Pancreas (tissue), 10 donors: ENCODE measurements at regions not wholly inside any gene's neighbourhood (a gene's known extent, or its start where the extent isn't known, plus 50 kb on each side); places are given as distances from the start of the nearest gene placed in this dataset.

Experiments
- ATAC-seq, 4 donors: fragments of 200-7000 bp; cut with Tn5 transposase; one replicate each; pipeline versions ENCODE4 v1.8.0 to v1.9.1; 2020; ENCODE audit warnings: mild to moderate bottlenecking in 4 of 4, moderate library complexity in 4 of 4
- DNase-seq, 6 donors: peaks; one replicate each; pipeline ENCODE4 v3.0.0-alpha.2; 2020
- FAIRE-seq: peaks from 2 replicates; lab custom pipeline; 2012; peaks lifted over from hg19 to GRCh38; lab: Jason Lieb, UNC
- H3K27ac ChIP-seq, 4 donors: fragments of 200-600 bp; sonication (generic); 1 replicate in 3 of 4; 2 replicates in 1 of 4; pipeline versions ENCODE4 v1.5.0 to v1.8.0; 2020
- H3K27me3 ChIP-seq, 4 donors: fragments of 200-600 bp; one replicate each; pipeline ENCODE4 v1.8.0; 2021
- H3K36me3 ChIP-seq, 3 donors: fragments of 200-600 bp; sonication (generic) in 1 of 3; one replicate each; pipeline versions ENCODE4 v1.5.0 to v1.8.0; 2020 to 2021
- H3K4me1 ChIP-seq, 3 donors: fragments of 200-600 bp; one replicate each; pipeline ENCODE4 v1.8.0; 2021
- H3K4me3 ChIP-seq, 4 donors: fragments of 200-600 bp; sonication (generic) in 2 of 4; one replicate each; pipeline versions ENCODE4 v1.5.0 to v1.8.0; 2020 to 2021
- H3K9me3 ChIP-seq, 4 donors: fragments of 200-600 bp; one replicate each; pipeline ENCODE4 v1.8.0; 2021
- CTCF ChIP-seq, 4 donors: fragments of 200-600 bp; sonication (generic) in 3 of 4; IDR thresholded peaks; one replicate each; pipeline versions ENCODE4 v1.5.0 to v1.8.0; 2021; ENCODE audit warnings: antibody characterized with exemption in 4 of 4
- WGBS, 2 donors: extraction: QIAGEN DNeasy Blood & Tissue Kit; methylation state at CpG; one replicate each; pipeline ENCODE4 v1.1.7; 2013; 5-methylcytosine and 5-hydroxymethylcytosine counted together
- intact Hi-C, 3 donors: fragments of 100-400 bp; cut with DNase I; formaldehyde crosslinking; loops; one replicate each; pipeline versions ENCODE4 v1.11.1 to v1.14.2; 2022
- donor health status: healthy with polysubstance abuse.
- donor health status: DM: no; HTN: no; CAD: no; lungs with moderate emphysema.
- donor health status: DM: no; HTN: no; CAD: no.
- donor health status: control.
- donor health status: control.
- donor health status: Bipolar disorder and iron deficiency.
- donor health status: DM: yes; HTN: yes; CAD: no.
- donor health status: DM: no; HTN: no; CAD: no.
- donor health status: DM: no; HTN: no; CAD: no.
- donor health status: DM: yes; HTN: yes; CAD: no.

- no peak for ATAC-seq
- FAIRE-seq: no peak
- intact Hi-C loops: no loop called here
- no peaks in the 10 kb centered on the region for H3K9me3 ChIP-seq
- no peaks in the 10 kb centered on the region for H3K4me1 ChIP-seq
- no peaks in the 10 kb centered on the region for H3K36me3 ChIP-seq
- H3K27ac ChIP-seq: no peak overlapping the region
- DNase-seq: no peak
- H3K27me3 ChIP-seq: no peaks in the 10 kb centered on the region
- 67 to 68% methylated on average over 2 of the region's 2 CpGs for WGBS, 2 donors
- H3K4me3 ChIP-seq: no peak overlapping the region
- no peak for TF ChIP-seq CTCF (IDR thresholded peaks at IDR 0.05)
These were observed 54.9 kb downstream of the DIO3 start for GRCh38 chr14:101616202-101616601.

GRCh38 chr14:101619484-101619883, 58.2 kb downstream of the DIO3 start:
- Histone ChIP-seq H3K4me1 (no peaks in the 10 kb centered on the region), H3K27me3 (no peaks in the 10 kb centered on the region), H3K27ac (no peak overlapping the region), H3K9me3 (no peaks in the 10 kb centered on the region), H3K4me3 (no peak overlapping the region), H3K36me3 (no peaks in the 10 kb centered on the region)
- no peak for TF ChIP-seq CTCF (IDR thresholded peaks at IDR 0.05)
- ATAC-seq (no peak), DNase-seq (peak in 1 of 6 donors; percentile 33), FAIRE-seq (no peak)
- intact Hi-C loops: no loop called here
- WGBS, 2 donors: 83 to 87% methylated on average over 8 of the region's 8 CpGs

GRCh38 chr14:101620031-101620788, 58.9 kb downstream of the DIO3 start:
- Histone ChIP-seq H3K4me1 (no peaks in the 10 kb centered on the region), H3K4me3 (no peak overlapping the region), H3K27me3 (no peaks in the 10 kb centered on the region), H3K36me3 (no peaks in the 10 kb centered on the region), H3K27ac (no peak overlapping the region), H3K9me3 (no peaks in the 10 kb centered on the region)
- ATAC-seq (no peak), FAIRE-seq (no peak), DNase-seq (peak in 2 of 6 donors; percentile 42 to 49)
- intact Hi-C loops: loop anchor here in 2 of 3 donors (5.0 to 10.0 kb wide), 2 partner anchors 765 to 1238 kb away; no protein-coding TSS in a partner anchor
- TF ChIP-seq CTCF (IDR thresholded peaks at IDR 0.05): no peak
- 81 to 89% methylated on average over 11 of the region's 11 CpGs for WGBS, 2 donors

- WGBS, 2 donors: 82 to 87% methylated on average over 22 of the region's 22 CpGs
- Histone ChIP-seq H3K36me3 (no peaks in the 10 kb centered on the region), H3K9me3 (no peaks in the 10 kb centered on the region), H3K27me3 (no peaks in the 10 kb centered on the region), H3K27ac (no peak overlapping the region), H3K4me1 (no peaks in the 10 kb centered on the region), H3K4me3 (no peak overlapping the region)
- ATAC-seq: no peak
- TF ChIP-seq CTCF (IDR thresholded peaks at IDR 0.05): no peak
- peak in 1 of 6 donors; percentile 43 for DNase-seq
- intact Hi-C loops: loop anchor here in 2 of 3 donors (5.0 to 10.0 kb wide), 2 partner anchors 766 to 1239 kb away; no protein-coding TSS in a partner anchor
- FAIRE-seq: no peak
These were observed 59.8 kb downstream of the DIO3 start for GRCh38 chr14:101620821-101621785.
